ENCODE measurements at regions not wholly inside any gene's neighbourhood (a gene's known extent, or its start where the extent isn't known, plus 50 kb on each side); places are given as distances from the start of the nearest gene placed in this dataset.

GRCh38 chr7:148472406-148472805 is 118.2 kb upstream of the C7orf33 start:
- in situ Hi-C loops (cut with HindIII; ENCODE audit: low pct_unique_long_range_greater_than_20kb, low sequenced_read_pairs): no loop called here

GRCh38 chr7:148473703-148474480 is 116.7 kb upstream of the C7orf33 start:
- DNase-seq (ENCODE audit: low read depth, low spot score): no peak
- in situ Hi-C loops (cut with HindIII; ENCODE audit: low pct_unique_long_range_greater_than_20kb, low sequenced_read_pairs): no loop called here

More at GRCh38 chr7:148472406-148472805, 118.2 kb upstream of the C7orf33 start:
- no peak for DNase-seq (ENCODE audit: low read depth, low spot score)

- no peak for DNase-seq (ENCODE audit: low read depth, low spot score)
Measured at GRCh38 chr7:148474481-148475025, 116.0 kb upstream of the C7orf33 start.

GRCh38 chr7:148478551-148478950 is 112.0 kb upstream of the C7orf33 start:
- DNase-seq (ENCODE audit: low read depth, low spot score): no peak
- in situ Hi-C loops (cut with HindIII; ENCODE audit: low pct_unique_long_range_greater_than_20kb, low sequenced_read_pairs): no loop called here

More at GRCh38 chr7:148474481-148475025, 116.0 kb upstream of the C7orf33 start:
- in situ Hi-C loops (cut with HindIII; ENCODE audit: low pct_unique_long_range_greater_than_20kb, low sequenced_read_pairs): no loop called here

GRCh38 chr7:148480479-148481146 is 110.0 kb upstream of the C7orf33 start:
- DNase-seq (ENCODE audit: low read depth, low spot score): no peak
- in situ Hi-C loops (cut with HindIII; ENCODE audit: low pct_unique_long_range_greater_than_20kb, low sequenced_read_pairs): no loop called here

- no peak for DNase-seq (ENCODE audit: low read depth, low spot score)
- in situ Hi-C loops (cut with HindIII; ENCODE audit: low pct_unique_long_range_greater_than_20kb, low sequenced_read_pairs): no loop called here
Measured at GRCh38 chr7:148481147-148481526, 109.4 kb upstream of the C7orf33 start.

- DNase-seq (ENCODE audit: low read depth, low spot score): no peak
- in situ Hi-C loops (cut with HindIII; ENCODE audit: low pct_unique_long_range_greater_than_20kb, low sequenced_read_pairs): no loop called here
Measured at GRCh38 chr7:148481971-148482626, 108.5 kb upstream of the C7orf33 start.

- in situ Hi-C loops (cut with HindIII; ENCODE audit: low pct_unique_long_range_greater_than_20kb, low sequenced_read_pairs): no loop called here
- no peak for DNase-seq (ENCODE audit: low read depth, low spot score)
Measured at GRCh38 chr7:148483515-148484308, 106.9 kb upstream of the C7orf33 start.

- in situ Hi-C loops (cut with HindIII; ENCODE audit: low pct_unique_long_range_greater_than_20kb, low sequenced_read_pairs): no loop called here
- DNase-seq (ENCODE audit: low read depth, low spot score): no peak
Measured at GRCh38 chr7:148484486-148484885, 106.1 kb upstream of the C7orf33 start.

- DNase-seq (ENCODE audit: low read depth, low spot score): peak; percentile 44
- in situ Hi-C loops (cut with HindIII; ENCODE audit: low pct_unique_long_range_greater_than_20kb, low sequenced_read_pairs): no loop called here
Measured at GRCh38 chr7:148485618-148486017, 104.9 kb upstream of the C7orf33 start.

GRCh38 chr7:148486937-148487336 is 103.6 kb upstream of the C7orf33 start:
- in situ Hi-C loops (cut with HindIII; ENCODE audit: low pct_unique_long_range_greater_than_20kb, low sequenced_read_pairs): no loop called here
- DNase-seq (ENCODE audit: low read depth, low spot score): no peak

- in situ Hi-C loops (cut with HindIII; ENCODE audit: low pct_unique_long_range_greater_than_20kb, low sequenced_read_pairs): no loop called here
- no peak for DNase-seq (ENCODE audit: low read depth, low spot score)
Measured at GRCh38 chr7:148487912-148488311, 102.7 kb upstream of the C7orf33 start.

- DNase-seq (ENCODE audit: low read depth, low spot score): no peak
- in situ Hi-C loops (cut with HindIII; ENCODE audit: low pct_unique_long_range_greater_than_20kb, low sequenced_read_pairs): no loop called here
Measured at GRCh38 chr7:148489678-148490077, 100.9 kb upstream of the C7orf33 start.

GRCh38 chr7:148492157-148492860 is 98.3 kb upstream of the C7orf33 start:
- no peak for DNase-seq (ENCODE audit: low read depth, low spot score)
- in situ Hi-C loops (cut with HindIII; ENCODE audit: low pct_unique_long_range_greater_than_20kb, low sequenced_read_pairs): no loop called here

GRCh38 chr7:148495605-148496004 is 95.0 kb upstream of the C7orf33 start:
- in situ Hi-C loops (cut with HindIII; ENCODE audit: low pct_unique_long_range_greater_than_20kb, low sequenced_read_pairs): no loop called here

GRCh38 chr7:148500978-148501377 is 89.6 kb upstream of the C7orf33 start:
- in situ Hi-C loops (cut with HindIII; ENCODE audit: low pct_unique_long_range_greater_than_20kb, low sequenced_read_pairs): no loop called here
- DNase-seq (ENCODE audit: low read depth, low spot score): no peak

More at GRCh38 chr7:148495605-148496004, 95.0 kb upstream of the C7orf33 start:
- no peak for DNase-seq (ENCODE audit: low read depth, low spot score)

- in situ Hi-C loops (cut with HindIII; ENCODE audit: low pct_unique_long_range_greater_than_20kb, low sequenced_read_pairs): no loop called here
- DNase-seq (ENCODE audit: low read depth, low spot score): peak; percentile 68
Measured at GRCh38 chr7:148503900-148504487, 86.6 kb upstream of the C7orf33 start.
